Erythroblast (primary cell): ENCODE measurements at regions not wholly inside any gene's neighbourhood (a gene's known extent, or its start where the extent isn't known, plus 50 kb on each side); places are given as distances from the start of the nearest gene placed in this dataset.

Experiments
- DNase-seq, 2 experiments: peaks; one replicate each; lab custom pipeline; 2025; lab: John Stamatoyannopoulos, UW
- GATA1 ChIP-seq: IDR thresholded peaks from 2 replicates; pipeline ENCODE4 v1.6.1; 2011; ENCODE audit warnings: low read depth, mild to moderate bottlenecking, control low read depth, low read length, moderate library complexity
- POLR2A ChIP-seq: IDR thresholded peaks from 2 replicates; pipeline ENCODE4 v1.6.1; 2011; ENCODE audit warnings: mild to moderate bottlenecking, low read length

DNA sequence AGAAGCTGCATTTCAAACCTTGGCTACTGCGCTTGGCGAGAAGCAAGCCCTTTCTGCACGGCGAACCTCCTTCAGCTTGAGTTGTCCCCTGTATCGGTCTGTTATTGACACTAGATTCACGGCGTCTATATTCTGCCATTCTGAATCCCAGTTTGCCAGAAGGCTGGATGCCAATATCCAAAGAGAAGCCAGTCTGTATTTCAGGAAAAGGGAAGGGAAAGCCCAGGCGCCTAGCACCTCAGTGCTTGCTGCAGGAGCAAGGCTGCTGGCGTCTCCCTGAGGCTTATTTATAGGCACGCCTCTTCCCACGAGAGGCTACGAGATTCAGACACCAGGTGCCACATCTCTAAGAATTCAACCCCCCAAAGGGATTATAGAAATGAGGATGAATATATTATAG is 89.6 kb upstream of the CDH4 start:
- DNase-seq = no peak
- TF ChIP-seq POLR2A (no peak), GATA1 (no peak)

DNA sequence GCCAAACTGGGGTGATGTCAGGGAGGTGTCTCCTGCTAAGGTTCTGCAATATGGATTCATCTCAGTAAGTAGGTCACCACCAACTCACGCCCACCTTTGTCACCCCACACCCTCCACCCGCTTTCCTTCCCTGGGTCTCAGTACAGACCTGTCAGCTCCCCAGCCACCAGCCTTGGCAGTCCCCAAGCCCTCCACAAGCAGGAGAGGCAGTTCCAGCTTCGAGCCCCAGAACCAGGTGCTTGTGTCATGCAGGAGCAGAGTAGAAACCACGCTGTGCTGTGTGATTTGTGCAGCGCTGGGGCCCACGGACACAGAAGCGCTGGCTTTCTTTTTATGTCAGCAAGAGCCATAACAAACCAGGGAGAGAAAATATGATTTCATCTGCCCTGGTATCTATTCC is 89.0 kb upstream of the CDH4 start:
- no peak for TF ChIP-seq GATA1
- no peak for TF ChIP-seq POLR2A

DNA sequence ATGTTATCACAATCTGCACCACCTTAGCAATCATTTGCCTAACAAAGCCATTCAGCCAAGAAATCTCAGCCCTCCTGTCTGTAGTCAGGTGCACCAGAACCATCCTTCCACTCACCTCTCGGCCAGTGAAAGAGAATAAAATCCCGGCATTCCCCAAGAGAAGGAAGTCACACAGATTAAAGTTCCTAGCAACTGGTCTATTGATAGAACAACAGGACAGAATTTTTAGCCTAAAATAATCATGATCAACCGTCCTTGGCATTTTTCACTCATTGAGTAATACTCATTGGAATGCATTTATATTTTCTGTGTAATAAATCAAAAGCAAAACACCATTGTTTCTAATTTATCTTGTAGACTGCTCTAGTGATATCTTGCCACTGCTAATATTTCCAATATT is 85.7 kb upstream of the CDH4 start:
- DNase-seq = no peak
- TF ChIP-seq POLR2A (no peak), GATA1 (no peak)

More for the DNA sequence above, 89.0 kb upstream of the CDH4 start:
- DNase-seq = no peak

DNA sequence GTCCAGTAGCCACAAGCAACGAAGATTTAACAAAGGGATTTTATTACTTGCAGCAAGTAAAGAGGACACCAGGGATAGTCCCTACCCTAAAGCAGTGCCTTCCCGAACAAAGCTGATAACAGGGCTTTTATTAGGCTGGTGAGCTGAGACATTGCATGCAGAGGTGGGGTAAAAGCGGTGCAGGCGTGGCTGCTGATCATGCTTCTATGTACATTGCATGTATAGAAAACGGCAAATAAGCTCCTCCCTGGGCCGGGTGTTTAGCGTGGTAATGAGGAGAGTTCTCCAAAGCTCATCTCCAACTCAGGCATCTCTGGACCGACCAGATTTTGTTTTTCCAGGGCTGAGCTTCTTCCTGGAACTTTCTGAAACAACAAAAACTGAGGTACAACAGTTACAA is 83.5 kb upstream of the CDH4 start:
- TF ChIP-seq POLR2A (no peak), GATA1 (no peak)
- DNase-seq = no peak

DNA sequence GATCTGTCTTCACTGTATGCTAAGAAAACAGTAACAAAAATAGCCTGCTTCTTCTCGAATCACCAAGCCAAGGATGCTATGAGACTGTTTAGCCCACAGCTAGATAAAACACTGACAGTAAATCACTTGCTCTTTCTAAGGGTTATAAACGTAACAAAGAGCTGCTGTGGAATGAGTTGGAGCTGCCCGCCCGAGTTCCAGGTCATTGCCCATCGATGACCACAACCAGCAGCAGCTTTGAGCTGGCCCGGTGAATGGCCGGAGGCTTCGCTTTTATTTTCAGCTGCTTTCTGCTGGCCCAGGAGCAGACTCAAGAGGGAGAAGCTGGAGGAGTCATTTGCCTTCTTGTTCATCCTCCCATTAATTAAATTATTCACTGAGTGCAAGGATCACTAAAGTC is 82.2 kb upstream of the CDH4 start:
- DNase-seq = no peak
- TF ChIP-seq POLR2A (no peak), GATA1 (no peak)

DNA sequence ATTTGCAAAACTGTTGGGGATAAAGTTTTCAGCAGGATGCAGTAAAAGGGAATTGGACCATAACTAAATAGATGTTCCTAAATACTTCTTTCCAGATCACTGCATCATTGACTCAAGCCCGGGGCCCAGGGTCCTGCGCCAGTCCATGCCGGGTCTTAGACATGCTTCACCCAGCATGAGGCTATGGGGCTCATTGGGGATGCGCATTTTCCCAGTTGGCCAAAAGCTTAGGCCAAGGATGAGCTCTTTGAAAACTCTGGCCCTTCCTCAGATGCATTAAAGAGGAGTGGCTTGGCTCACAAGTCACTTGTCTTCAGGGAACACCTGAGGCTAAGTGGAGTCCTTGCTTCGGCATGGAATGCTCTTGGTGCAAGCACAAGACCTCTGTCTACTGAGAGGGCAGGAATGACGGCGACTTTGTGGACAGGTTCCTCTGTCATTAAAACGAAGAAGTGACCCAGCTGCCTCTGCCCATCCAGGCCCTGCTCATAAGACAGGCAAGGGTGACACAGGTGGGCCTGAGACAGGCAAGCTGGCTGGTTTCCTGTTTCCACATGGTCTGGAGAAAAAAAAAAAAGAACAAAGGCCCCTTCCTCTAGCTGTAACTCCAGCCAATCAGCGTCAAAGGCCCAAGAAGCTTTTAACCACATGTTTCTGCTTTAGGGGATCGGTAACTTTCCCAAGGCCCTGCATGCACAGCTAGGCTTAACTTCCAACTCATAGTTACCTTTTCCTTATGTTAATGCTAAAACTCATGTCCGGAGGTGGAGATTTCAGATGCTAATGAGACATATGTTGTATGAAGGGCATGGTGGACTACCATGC is 81.4 kb upstream of the CDH4 start:
- TF ChIP-seq GATA1 (no peak), POLR2A (no peak)
- no peak for DNase-seq

DNA sequence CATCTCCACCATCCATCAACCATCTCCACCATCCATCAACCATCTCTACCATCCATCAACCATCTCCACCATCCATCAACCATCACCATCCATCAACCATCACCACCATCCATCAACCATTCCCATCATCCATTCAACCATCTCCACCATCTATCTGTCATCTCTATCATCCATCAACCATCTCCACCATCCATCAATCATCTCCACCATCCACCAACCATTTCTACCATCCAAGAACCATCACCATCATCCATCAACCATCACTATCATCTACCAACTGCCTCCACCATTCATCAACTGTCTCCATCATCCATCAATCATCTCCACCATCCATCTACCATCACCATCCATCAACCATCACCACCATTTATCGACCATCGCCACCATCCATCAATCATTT is 78.8 kb upstream of the CDH4 start:
- no peak for TF ChIP-seq GATA1
- TF ChIP-seq POLR2A = no peak
- DNase-seq = no peak

DNA sequence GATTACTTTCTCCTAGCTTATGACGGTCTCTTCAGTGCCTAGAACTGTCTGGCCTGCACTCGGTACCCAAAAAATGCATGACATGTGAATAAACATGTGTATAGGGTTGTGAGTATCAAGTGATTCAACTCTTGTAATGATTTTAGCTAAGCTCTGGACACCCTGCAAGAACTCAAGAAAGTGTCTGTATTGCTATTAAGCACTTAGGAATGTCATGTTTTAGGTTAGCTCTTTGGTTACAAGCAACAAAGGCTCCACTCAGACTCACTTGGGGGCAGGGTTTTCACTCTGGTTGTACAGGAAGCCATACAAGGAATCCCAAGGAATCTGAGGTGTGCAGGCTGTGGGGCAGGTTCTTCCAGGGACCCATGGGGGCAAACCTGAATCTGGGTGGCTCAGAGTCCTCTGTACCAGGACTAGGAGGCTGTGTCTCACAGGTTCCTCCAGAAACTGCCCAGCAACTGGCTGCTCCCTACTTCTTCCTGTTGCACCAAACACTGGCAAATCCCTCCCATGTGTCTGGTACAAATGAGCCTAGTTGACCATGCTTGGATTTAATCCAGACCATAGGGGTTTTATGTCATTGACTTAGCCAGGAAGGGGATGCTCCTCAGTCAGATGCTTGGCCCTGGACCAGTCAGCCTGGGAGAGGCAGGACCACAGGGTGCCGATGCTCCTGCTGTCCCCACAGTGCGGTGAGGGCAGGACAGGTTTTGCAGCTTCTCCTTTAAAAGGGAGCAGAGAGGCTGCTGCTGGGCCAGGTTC is 77.9 kb upstream of the CDH4 start:
- TF ChIP-seq POLR2A (no peak), GATA1 (no peak)
- DNase-seq = no peak

DNA sequence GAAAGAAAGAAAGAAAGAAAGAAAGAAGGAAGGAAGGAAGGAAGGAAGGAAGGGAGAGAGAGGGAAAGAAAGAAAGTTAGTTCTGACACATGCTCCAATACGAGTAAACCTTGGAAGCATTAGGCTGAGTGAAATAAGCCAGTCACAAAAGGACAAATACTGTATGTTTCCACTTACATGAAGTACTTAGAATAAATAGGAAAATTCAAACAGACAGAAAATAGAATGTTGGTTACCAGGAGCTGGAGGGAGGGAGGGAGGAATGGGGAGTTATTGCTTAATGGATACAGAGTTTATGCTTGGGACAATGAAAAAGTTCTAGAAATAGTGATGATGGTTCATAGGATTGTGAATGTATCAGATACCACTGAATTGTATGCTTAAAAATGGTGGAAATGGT is 75.2 kb upstream of the CDH4 start:
- no peak for TF ChIP-seq GATA1
- TF ChIP-seq POLR2A = no peak
- DNase-seq = no peak

DNA sequence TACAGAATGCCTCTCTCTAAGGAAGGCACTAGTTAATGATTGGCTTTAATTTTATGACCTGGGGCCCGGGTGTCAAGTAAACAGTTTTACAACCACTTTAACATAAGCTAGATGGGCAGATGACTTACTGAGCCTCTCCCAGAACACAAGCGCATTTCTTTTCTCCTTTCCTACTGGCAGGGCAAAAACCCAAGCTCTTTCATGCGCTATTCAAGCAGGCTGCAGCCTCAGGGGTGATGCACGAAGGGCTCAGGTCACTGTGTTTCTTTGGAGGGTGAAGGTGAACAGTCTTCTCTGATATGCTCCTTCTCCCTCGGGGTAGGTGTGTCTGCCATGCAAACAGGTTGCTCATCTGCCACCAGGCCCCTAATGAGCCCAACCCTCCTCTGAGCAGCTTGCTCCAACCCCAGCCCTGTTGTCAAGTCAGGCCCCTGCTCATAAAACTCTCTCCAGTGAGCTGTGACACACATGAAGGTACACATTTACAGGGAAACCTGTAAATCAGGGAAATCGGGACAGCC is 73.5 kb upstream of the CDH4 start:
- no peak for DNase-seq
- no peak for TF ChIP-seq GATA1
- no peak for TF ChIP-seq POLR2A

DNA sequence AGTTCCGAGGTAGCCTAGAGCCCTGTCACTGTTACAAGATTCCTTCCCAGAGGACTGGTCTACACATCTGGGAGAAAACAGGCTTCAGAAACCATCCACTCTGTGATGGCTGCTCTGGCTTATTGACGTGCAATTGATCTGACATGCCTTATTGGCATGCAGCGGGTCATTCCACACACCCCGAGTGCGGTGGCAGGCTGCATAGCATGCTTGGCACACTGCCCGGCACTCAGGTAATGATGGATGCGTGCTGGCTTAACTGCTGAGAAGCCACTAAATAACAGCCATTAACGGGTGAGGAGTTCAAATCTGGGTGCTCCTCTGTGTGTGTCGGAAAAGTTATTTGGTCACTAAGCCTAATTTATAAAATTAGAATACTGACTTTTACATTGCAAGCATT is 67.9 kb upstream of the CDH4 start:
- DNase-seq = no peak
- no peak for TF ChIP-seq GATA1
- no peak for TF ChIP-seq POLR2A

DNA sequence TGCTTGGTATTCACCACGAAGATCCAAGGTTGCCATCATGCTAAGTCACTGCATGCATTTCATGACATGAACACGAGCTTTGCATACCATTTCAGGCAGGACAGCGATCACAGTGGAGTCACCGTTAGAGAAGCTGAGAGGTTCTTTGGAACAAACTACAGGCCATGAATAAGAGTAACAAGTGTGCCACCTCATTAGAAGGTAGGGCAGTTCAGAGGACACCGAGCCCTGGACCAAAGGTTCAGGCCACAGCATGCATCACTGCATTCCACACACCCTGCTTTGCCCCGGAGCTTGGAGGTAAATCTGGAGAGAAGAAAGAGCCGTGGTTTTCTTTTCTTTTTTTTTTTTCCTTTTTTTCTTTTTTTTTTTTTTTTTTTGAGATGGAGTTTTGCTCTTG is 66.9 kb upstream of the CDH4 start:
- TF ChIP-seq POLR2A (no peak), GATA1 (no peak)
- no peak for DNase-seq

DNA sequence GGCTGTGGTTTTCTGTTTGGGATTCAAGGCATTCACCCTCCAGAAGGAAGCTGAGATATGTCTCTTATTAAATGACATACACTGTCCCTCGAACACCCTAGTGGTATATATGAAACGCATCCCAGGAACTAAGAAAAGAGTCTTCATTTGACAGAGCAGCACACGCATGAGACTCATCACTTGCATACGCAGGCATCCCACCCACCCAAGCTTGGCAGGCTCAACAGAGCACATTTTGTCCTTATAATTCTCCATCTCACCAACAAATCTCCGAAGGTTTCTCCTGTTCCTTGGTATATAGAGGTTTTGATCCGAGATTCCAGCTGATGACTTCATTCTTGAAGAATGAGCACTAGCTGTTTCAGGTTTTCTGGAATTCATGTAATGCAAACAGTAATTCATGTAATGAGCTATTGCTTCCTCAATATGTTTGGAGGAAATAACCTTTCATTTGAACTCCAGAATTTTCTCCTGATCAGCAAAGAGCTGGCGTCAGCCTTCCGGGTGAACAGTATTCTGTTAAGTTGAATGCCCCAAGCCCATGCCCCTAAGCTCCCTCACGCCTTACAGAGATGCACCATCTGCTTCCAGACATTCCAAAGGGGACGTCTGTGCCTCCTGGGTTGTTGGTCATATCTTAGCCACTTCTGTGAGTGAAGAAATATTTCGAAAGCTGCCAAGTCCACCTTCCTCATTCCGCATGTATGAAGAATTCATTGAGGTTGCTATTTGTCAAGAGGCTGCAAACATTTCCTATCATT is 66.0 kb upstream of the CDH4 start:
- TF ChIP-seq GATA1 = no peak
- TF ChIP-seq POLR2A = no peak
- DNase-seq = no peak
